Tibial nerve (tissue), 4 donors: ENCODE measurements at regions not wholly inside any gene's neighbourhood (a gene's known extent, or its start where the extent isn't known, plus 50 kb on each side); places are given as distances from the start of the nearest gene placed in this dataset.

Experiments
- CTCF ChIP-seq, 5 experiments: fragments of 200-600 bp in 3 of 5; fragments of 450-650 bp in 2 of 5; sonication (generic) in 3 of 5; IDR thresholded peaks; one replicate each; pipeline ENCODE4 v1.5.1; 2016 to 2019; ENCODE audit warnings: antibody characterized with exemption in 5 of 5, mild to moderate bottlenecking in 3 of 5, moderate library complexity in 2 of 5
- EP300 ChIP-seq, 2 donors: sonication (generic); formaldehyde crosslinking; IDR thresholded peaks; one replicate each; pipeline ENCODE4 v1.6.1; 2017; ENCODE audit warnings: antibody characterized with exemption in 2 of 2, mild to moderate bottlenecking in 1 of 2
- POLR2A ChIP-seq, 2 donors: fragments of 450-650 bp; IDR thresholded peaks; one replicate each; pipeline ENCODE4 v1.6.1; 2017; ENCODE audit warnings: antibody characterized with exemption in 2 of 2, mild to moderate bottlenecking in 2 of 2, moderate library complexity in 2 of 2

DNA sequence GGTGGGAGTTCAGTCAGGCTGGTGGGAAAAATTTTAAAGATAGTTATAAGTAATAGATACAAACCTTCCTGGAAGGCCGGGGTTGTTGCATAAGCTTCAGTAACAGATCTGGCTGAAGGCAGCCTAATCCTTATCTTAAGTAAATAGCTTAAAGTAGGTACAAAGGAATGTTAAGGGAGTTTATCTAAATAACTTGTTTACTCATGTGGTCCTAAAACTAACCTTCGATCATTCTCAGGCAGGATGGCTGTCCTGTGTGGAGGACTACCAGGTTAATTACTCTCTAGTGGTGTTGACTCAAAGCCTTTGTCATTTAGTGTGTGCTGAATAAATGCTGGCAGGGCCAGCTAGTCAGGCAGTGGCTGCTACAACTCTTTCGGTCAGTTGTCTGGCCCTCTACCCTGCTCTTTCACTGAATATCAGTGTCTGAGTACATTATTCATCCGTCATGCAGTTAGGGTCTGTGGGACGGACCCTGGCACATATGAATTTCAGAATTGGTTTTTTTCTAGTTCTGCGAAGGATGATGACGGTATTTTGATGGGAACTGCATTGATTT, 131.6 kb upstream of the TAB2 start:
- TF ChIP-seq POLR2A (IDR thresholded peaks at IDR 0.05) (no peak), CTCF (IDR thresholded peaks at IDR 0.05) (no peak), EP300 (IDR thresholded peaks at IDR 0.05) (no peak)
